Large intestine (tissue), 3 donors: ENCODE measurements at regions not wholly inside any gene's neighbourhood (a gene's known extent, or its start where the extent isn't known, plus 50 kb on each side); places are given as distances from the start of the nearest gene placed in this dataset.
"Not testable (repeated sequence)": the region's sequence is repeated elsewhere in the genome, so short reads cannot be mapped to it uniquely, and the experiment has no call there.

Experiments used
- DNase-seq, 2 donors: peaks; one replicate each; pipeline versions ENCODE4 v3.0.0 to v3.0.0-alpha.2; 2013
- H3K27ac ChIP-seq: one replicate; pipeline ENCODE4 v1.5.1; 2013; ENCODE audit warnings: low read length
- H3K27me3 ChIP-seq: 2 replicates; pipeline ENCODE4 v1.6.1; 2013; ENCODE audit warnings: low read length; ENCODE audit not compliant: control insufficient read depth, insufficient read depth
- H3K36me3 ChIP-seq: 2 replicates; pipeline ENCODE4 v1.6.1; 2013; ENCODE audit warnings: low read length; ENCODE audit not compliant: control insufficient read depth, insufficient read depth
- H3K4me1 ChIP-seq: one replicate; pipeline ENCODE4 v1.6.1; 2013; ENCODE audit warnings: low read length; ENCODE audit not compliant: control insufficient read depth, insufficient read depth
- H3K4me3 ChIP-seq: one replicate; pipeline ENCODE4 v1.5.1; 2013; ENCODE audit warnings: low read length
- H3K9me3 ChIP-seq: one replicate; pipeline ENCODE4 v1.6.1; 2013; ENCODE audit warnings: mild to moderate bottlenecking, low read depth, low read length, moderate library complexity; ENCODE audit not compliant: control insufficient read depth
- WGBS: methylation state at CpG from one replicate; pipeline ENCODE4 v1.1.5; 2013; ENCODE audit warnings: low lambda C conversion rate; ENCODE audit not compliant: insufficient coverage; 5-methylcytosine and 5-hydroxymethylcytosine counted together

- Histone ChIP-seq H3K4me3 (no peak overlapping the region), H3K9me3 (no peaks in the 10 kb centered on the region), H3K4me1 (no peaks in the 10 kb centered on the region), H3K27ac (no peak overlapping the region), H3K27me3 (no peaks in the 10 kb centered on the region), H3K36me3 (no peaks in the 10 kb centered on the region)
- 100% methylated on average over 1 of the region's 2 CpGs for WGBS
- no peak for DNase-seq
Measured at GRCh38 chrX:34810364-34810763, 132.2 kb upstream of the FAM47B start.

DNA sequence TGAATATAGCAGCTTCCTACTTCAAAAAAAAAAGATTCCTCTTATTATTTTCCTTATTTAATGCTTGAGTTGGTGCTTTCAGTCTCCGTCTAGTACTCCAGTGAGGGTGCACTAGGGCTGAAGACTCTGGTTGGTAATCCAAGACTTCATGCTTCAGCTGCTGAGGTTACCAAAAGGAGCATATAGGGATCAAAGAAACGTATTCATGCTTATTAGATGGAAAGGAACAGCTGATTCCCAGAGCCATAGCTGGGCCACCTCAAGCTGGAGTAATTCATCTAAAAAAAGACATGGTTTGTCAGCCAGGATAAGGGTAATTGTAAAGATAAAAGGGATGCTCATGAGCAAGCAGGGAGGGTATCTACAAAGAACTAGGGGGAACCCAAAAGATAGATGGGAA, 131.7 kb upstream of the FAM47B start:
- WGBS, result no CpG with 5 or more reads among the region's 2 CpGs
- Histone ChIP-seq H3K27ac (no peak overlapping the region), H3K4me3 (no peak overlapping the region)

GRCh38 chrX:34813618-34814017, 129.0 kb upstream of the FAM47B start:
- Histone ChIP-seq H3K9me3 (no peaks in the 10 kb centered on the region), H3K4me3 (no peak overlapping the region), H3K27me3 (no peaks in the 10 kb centered on the region), H3K27ac (no peak overlapping the region), H3K4me1 (no peaks in the 10 kb centered on the region), H3K36me3 (no peaks in the 10 kb centered on the region)
- DNase-seq, result no peak
- no CpG with 5 or more reads among the region's 1 CpG for WGBS

More for the DNA sequence above, 131.7 kb upstream of the FAM47B start:
- no peaks in the 10 kb centered on the region for H3K9me3 ChIP-seq
- DNase-seq, result no peak
- no peaks in the 10 kb centered on the region for H3K27me3 ChIP-seq
- H3K36me3 ChIP-seq, result no peaks in the 10 kb centered on the region
- no peaks in the 10 kb centered on the region for H3K4me1 ChIP-seq

- no CpG with 5 or more reads among the region's 3 CpGs for WGBS
- Histone ChIP-seq H3K36me3 (no peaks in the 10 kb centered on the region), H3K27ac (no peak overlapping the region), H3K27me3 (no peaks in the 10 kb centered on the region), H3K4me1 (no peaks in the 10 kb centered on the region), H3K9me3 (no peaks in the 10 kb centered on the region), H3K4me3 (no peak overlapping the region)
- DNase-seq, result no peak
Measured at GRCh38 chrX:34826964-34827363, 115.6 kb upstream of the FAM47B start.

DNA sequence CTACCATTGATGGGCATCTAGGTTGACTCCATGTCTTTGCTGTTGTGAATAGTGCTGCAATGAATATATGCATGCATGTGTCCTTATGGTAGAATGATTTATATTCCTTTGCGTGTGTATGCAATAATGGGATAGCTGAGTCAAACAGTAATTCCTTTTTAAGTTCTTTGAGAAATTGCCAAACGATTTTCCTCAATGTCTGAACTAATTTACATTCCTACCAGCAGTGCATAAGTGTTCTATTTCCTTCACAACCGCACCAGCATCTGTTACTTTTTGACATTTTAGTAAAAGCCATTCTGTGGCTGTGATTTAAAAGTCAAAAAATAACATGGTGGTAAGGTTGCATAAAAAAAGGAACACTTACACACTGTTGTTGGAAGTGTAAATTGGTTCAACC, 103.1 kb upstream of the FAM47B start:
- Histone ChIP-seq H3K27ac (no peak overlapping the region), H3K27me3 (no peaks in the 10 kb centered on the region), H3K36me3 (no peaks in the 10 kb centered on the region), H3K4me1 (no peaks in the 10 kb centered on the region), H3K4me3 (no peak overlapping the region), H3K9me3 (no peaks in the 10 kb centered on the region)
- no peak for DNase-seq
- no CpG with 5 or more reads among the region's 3 CpGs for WGBS

DNA sequence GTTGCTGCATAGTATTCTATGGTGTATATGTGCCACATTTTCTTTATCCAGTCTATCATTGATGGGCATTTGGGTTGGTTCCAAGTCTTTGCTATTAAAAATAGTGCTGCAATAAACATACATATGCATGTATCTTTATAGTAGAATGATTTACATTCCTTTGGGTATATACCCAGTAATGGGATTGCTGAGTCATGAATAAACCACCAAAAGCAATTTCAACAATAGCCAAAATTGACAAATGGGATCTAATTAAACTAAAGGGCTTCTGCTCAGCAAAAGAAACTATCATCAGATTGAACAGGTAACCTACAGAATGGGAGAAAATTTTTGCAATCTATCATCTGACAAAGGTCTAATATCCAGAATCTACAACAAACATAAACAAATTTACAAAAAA, 101.4 kb upstream of the FAM47B start:
- H3K4me3 ChIP-seq, H3K4me1 ChIP-seq, H3K36me3 ChIP-seq, H3K9me3 ChIP-seq, H3K27me3 ChIP-seq, H3K27ac ChIP-seq, DNase-seq: not testable (repeated sequence)

- no peak for DNase-seq
- whole genome bisulfite sequencing, result 100% methylated on average over 1 of the region's 3 CpGs
- no peak overlapping the region for H3K4me3 ChIP-seq
- H3K27ac ChIP-seq, result no peak overlapping the region
- H3K27me3 ChIP-seq, result no peaks in the 10 kb centered on the region
- H3K9me3 ChIP-seq, result no peaks in the 10 kb centered on the region
- H3K4me1 ChIP-seq, result no peaks in the 10 kb centered on the region
- H3K36me3 ChIP-seq, result no peaks in the 10 kb centered on the region
Measured at GRCh38 chrX:34848281-34848680, 94.3 kb upstream of the FAM47B start.

- H3K4me3 ChIP-seq, result no peak overlapping the region
- no peak overlapping the region for H3K27ac ChIP-seq
- no peaks in the 10 kb centered on the region for H3K9me3 ChIP-seq
- H3K4me1 ChIP-seq, result no peaks in the 10 kb centered on the region
- DNase-seq, result no peak
- no peaks in the 10 kb centered on the region for H3K36me3 ChIP-seq
- WGBS, result no CpG with 5 or more reads among the region's 1 CpG
- H3K27me3 ChIP-seq, result no peaks in the 10 kb centered on the region
Measured at GRCh38 chrX:34849371-34849770, 93.2 kb upstream of the FAM47B start.

DNA sequence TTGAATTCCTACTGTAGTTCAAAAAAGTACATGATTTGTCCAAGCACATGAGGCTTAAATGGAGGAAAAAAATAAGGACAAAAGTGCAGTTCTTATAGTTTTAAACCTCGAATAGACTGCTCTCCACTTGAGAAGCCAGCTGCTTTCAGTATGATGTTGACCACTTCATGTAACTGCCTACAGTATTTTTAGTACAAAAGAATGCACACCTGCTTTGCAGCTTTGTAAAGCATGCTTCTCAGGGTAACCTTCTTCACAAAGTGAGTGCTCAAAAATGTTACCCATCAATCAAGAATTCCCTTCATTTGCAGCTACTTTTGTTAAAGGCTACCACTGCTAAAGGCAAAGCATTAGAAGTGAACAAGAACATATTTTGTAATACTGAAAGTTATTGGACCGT, 83.4 kb upstream of the FAM47B start:
- WGBS, result no CpG with 5 or more reads among the region's 2 CpGs
- Histone ChIP-seq H3K4me3 (no peak overlapping the region), H3K9me3 (no peaks in the 10 kb centered on the region), H3K27me3 (no peaks in the 10 kb centered on the region), H3K4me1 (no peaks in the 10 kb centered on the region), H3K27ac (no peak overlapping the region), H3K36me3 (no peaks in the 10 kb centered on the region)
- DNase-seq, result no peak

DNA sequence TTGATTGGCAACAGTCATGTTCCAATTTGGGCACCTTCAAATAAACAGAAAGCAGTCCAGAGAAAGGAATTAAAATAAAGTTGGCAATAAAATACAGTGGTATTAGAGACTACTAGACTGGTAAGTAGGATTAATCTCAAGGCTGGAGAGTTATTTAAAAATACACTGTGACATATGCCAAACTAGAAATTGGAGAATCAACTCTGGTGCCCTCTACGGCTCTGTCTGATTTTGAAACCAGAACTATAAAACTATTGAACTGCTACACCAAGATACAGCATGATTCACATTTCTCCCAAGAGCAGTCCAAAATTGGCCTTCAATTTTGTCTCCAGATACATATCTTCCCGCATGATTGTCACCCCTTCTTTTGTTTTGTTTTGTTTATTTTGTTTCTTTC, 78.7 kb upstream of the FAM47B start:
- no peak for DNase-seq
- H3K27me3 ChIP-seq, result no peaks in the 10 kb centered on the region
- H3K9me3 ChIP-seq, result no peaks in the 10 kb centered on the region
- no peaks in the 10 kb centered on the region for H3K36me3 ChIP-seq
- no peak overlapping the region for H3K27ac ChIP-seq
- no peaks in the 10 kb centered on the region for H3K4me1 ChIP-seq
- no peak overlapping the region for H3K4me3 ChIP-seq
- 100% methylated on average over 1 of the region's 2 CpGs for WGBS

DNA sequence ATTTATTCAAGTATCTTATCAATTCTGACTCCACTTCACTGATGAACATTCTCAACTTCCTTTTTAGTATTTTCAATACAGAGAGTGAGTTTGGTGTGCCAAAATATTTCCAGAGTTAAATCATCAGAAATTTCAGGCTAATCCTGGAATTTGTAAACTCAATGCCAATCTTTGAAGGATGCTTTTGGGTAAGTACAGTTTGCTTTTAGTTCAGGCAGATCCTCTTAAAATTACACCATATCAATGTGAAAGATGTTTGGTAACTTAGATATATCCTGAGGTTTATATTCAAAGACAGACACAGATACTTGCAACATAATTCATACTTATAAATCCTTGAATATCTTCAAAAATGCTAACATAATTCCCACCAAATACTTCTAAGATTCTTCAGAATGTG, 76.0 kb upstream of the FAM47B start:
- H3K36me3 ChIP-seq, result no peaks in the 10 kb centered on the region
- H3K4me3 ChIP-seq, result no peak overlapping the region
- no peaks in the 10 kb centered on the region for H3K9me3 ChIP-seq
- DNase-seq, result no peak
- no peaks in the 10 kb centered on the region for H3K4me1 ChIP-seq
- H3K27me3 ChIP-seq, result no peaks in the 10 kb centered on the region
- H3K27ac ChIP-seq, result no peak overlapping the region
